GM13976 (cell line): ENCODE measurements at regions not wholly inside any gene's neighbourhood (a gene's known extent, or its start where the extent isn't known, plus 50 kb on each side); places are given as distances from the start of the nearest gene placed in this dataset.

Experiments used
- DNase-seq: peaks from one replicate; pipeline ENCODE4 v3.0.0; 2012; ENCODE audit warnings: low spot score
- CTCF ChIP-seq: IDR thresholded peaks from 2 replicates; pipeline ENCODE4 v1.5.1; 2012; ENCODE audit warnings: borderline replicate concordance, mild to moderate bottlenecking; ENCODE audit not compliant: insufficient read depth; ENCODE audit errors: extremely low read depth, missing control alignments, control extremely low read depth
- in situ Hi-C: fragments of 300-500 bp; cut with MboI; formaldehyde crosslinking; loops from one replicate; pipeline ENCODE4 v1.12.0; 2022; ENCODE audit warnings: low sequenced_read_pairs, mixed read lengths, inconsistent platforms; ENCODE audit not compliant: unreplicated experiment

- no peak for TF ChIP-seq CTCF
- in situ Hi-C loops, result no loop called here
- DNase-seq, result no peak
Measured at GRCh38 chr4:60019180-60019579, 1180.9 kb upstream of the ADGRL3 start.

DNA sequence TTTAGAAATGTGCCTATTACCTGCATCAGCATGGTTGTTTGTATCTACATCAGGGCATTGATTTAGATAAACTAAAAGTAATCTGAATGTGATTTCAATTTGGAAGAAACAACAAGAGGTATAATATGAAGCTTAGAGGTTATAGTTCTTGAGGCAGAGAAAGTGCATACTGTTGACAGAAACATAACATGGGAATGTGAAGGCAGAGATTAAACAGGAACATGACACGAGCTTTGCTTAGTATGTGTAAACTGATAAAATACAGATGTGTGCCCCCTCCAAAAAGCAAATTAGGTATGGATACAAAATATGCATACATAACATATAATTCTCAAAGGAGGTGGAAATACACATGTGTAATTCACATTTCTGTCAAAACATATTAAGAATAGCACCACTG lies 1180.2 kb upstream of the ADGRL3 start:
- TF ChIP-seq CTCF, result no peak
- in situ Hi-C loops, result no loop called here
- no peak for DNase-seq

GRCh38 chr4:60020389-60020788 lies 1179.7 kb upstream of the ADGRL3 start:
- DNase-seq, result no peak
- in situ Hi-C loops, result no loop called here
- no peak for TF ChIP-seq CTCF

DNA sequence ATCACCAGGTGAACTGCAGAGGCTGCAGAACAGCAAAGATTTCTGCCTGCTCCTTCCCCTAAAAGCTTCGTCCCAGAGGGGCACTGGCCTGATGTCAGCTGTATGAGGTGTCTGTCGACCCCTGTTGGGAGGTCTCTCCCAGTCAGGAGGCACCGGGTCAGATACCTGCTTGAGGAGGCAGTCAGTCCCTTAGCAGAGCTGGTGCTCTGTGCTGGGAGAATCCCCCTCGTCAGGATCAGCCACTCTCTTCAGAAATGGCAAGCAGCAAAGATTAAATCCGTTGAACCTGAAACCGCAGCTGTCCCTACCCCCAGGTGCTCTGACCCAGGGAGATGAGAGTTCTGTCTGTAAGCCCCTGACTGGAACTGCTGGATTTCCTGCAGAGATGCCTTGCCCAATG lies 1166.3 kb upstream of the ADGRL3 start:
- in situ Hi-C loops, result no loop called here
- no peak for DNase-seq
- no peak for TF ChIP-seq CTCF

DNA sequence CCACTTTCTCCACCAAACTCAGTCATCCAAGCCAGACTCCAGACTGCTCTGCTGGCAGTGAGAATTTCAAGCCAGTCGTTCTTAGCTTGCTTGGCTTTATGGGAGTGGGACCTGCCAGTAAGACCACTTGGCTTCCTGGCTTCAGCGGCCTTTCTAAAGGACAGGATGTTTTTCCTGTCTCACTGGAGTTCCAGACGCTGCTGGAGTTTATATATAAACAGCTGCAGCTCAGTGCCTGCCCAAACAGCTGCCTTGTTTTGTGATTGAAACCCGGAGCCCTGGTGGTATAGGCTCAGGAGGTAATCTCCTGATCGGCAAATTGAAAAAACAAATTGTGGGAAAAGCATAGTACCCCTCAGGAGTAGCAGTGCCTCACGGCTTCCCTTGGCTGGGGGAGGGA lies 1165.8 kb upstream of the ADGRL3 start:
- no peak for TF ChIP-seq CTCF
- DNase-seq, result no peak
- in situ Hi-C loops, result no loop called here

DNA sequence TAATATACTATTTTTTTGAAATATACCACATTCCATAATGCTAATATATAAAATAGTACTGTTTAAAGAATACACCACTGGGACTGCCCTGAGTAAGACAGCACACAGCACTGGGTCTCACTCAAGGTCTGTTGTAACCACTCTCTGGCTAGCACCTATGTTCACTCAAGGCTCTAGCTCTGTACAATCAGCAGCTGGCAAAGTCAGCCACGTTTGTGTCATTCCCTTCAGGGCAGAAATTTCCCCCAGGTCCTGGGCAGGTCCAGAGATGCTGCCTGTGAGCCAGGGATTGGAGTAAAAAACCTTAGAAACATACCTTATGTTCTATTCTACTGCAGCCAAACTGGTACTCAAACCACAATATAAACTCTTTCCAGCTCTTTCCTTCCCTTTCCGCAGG lies 1160.2 kb upstream of the ADGRL3 start:
- no peak for DNase-seq
- no peak for TF ChIP-seq CTCF
- in situ Hi-C loops, result no loop called here

GRCh38 chr4:60042231-60042652 lies 1157.9 kb upstream of the ADGRL3 start:
- TF ChIP-seq CTCF, result no peak
- in situ Hi-C loops, result no loop called here
- no peak for DNase-seq
